ENCODE measurements at regions not wholly inside any gene's neighbourhood (a gene's known extent, or its start where the extent isn't known, plus 50 kb on each side); places are given as distances from the start of the nearest gene placed in this dataset.
"Not testable (repeated sequence)": the region's sequence is repeated elsewhere in the genome, so short reads cannot be mapped to it uniquely, and the experiment has no call there.

DNA sequence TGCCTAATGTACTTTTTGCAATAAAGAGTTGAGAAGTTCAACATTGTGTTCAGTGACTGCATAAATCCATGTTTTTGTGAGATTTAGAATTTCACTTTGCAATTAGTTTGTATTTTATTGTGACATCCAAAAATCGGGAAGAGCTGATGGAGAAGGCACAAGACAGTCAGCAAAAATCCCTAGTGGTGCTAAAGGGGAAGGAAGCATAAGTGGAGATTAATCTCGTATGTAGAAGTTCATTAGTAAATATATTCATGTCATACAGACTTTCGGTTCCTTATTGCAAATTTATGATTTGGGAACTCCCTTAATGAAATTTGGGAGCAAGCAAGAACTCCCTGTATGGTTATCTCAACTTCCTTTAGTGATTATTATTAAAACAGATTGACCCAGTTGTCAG lies 57.8 kb upstream of the SLC39A8 start:
- Histone ChIP-seq H3K4me2 (ENCODE audit: low read length) (no peak overlapping the region), H3K27ac (ENCODE audit: low read depth, low read length) (no peak overlapping the region), H2BK120ac (ENCODE audit: insufficient read depth, low read length, poor library complexity) (no peak overlapping the region), H3K4me3 (ENCODE audit: low read depth, low read length) (no peak overlapping the region), H3K79me1 (ENCODE audit: low read length) (peaks cover 2% of the 10 kb centered on the region), H3K14ac (ENCODE audit: low read length) (no peak overlapping the region), H2BK12ac (ENCODE audit: low read length) (no peak overlapping the region), H3K27me3 (ENCODE audit: insufficient read depth, low read length) (no peaks in the 10 kb centered on the region), H3K18ac (ENCODE audit: low read length) (no peak overlapping the region), H4K8ac (ENCODE audit: low read depth, low read length) (no peak overlapping the region), H2AK5ac (ENCODE audit: low read length) (no peak overlapping the region), H3K23ac (ENCODE audit: low read length) (no peak overlapping the region), H3K9me3 (ENCODE audit: insufficient read depth, low read depth, low read length) (no peaks in the 10 kb centered on the region), H4K12ac (ENCODE audit: low read depth, low read length) (no peak overlapping the region), H3K79me2 (ENCODE audit: control insufficient read depth, insufficient read depth, low read length, poor library complexity) (no peaks in the 10 kb centered on the region), H3K36me3 (ENCODE audit: control insufficient read depth in 1 of 2, insufficient read depth in 2 of 2, low read length in 2 of 2) (no peaks in the 10 kb centered on the region), H2BK5ac (ENCODE audit: low read depth, low read length, poor library complexity) (no peak overlapping the region), H3K4me1 (ENCODE audit: control insufficient read depth in 1 of 2, insufficient read depth in 2 of 2, low read length in 2 of 2) (peaks cover 0 to 2% of the 10 kb centered on the region in 2 experiments), H4K91ac (ENCODE audit: low read depth, low read length) (no peak overlapping the region), H2AFZ (ENCODE audit: insufficient read depth, low read length, poor library complexity) (no peak overlapping the region), H3K9ac (ENCODE audit: low read length) (no peak overlapping the region), H3K4ac (ENCODE audit: low read depth, low read length) (no peak overlapping the region)
- no CpG with 5 or more reads among the region's 3 CpGs for WGBS (ENCODE audit: extremely low coverage, insufficient coverage, insufficient read length)
- DNase-seq: no peak

- Histone ChIP-seq H3K27ac (ENCODE audit: low read depth, low read length) (no peak overlapping the region), H3K14ac (ENCODE audit: low read length) (no peak overlapping the region), H3K79me2 (ENCODE audit: control insufficient read depth, insufficient read depth, low read length, poor library complexity) (no peaks in the 10 kb centered on the region), H4K8ac (ENCODE audit: low read depth, low read length) (no peak overlapping the region), H2BK12ac (ENCODE audit: low read length) (no peak overlapping the region), H4K12ac (ENCODE audit: low read depth, low read length) (no peak overlapping the region), H3K79me1 (ENCODE audit: low read length) (peaks cover 2% of the 10 kb centered on the region), H3K23ac (ENCODE audit: low read length) (no peak overlapping the region), H3K18ac (ENCODE audit: low read length) (no peak overlapping the region), H3K36me3 (ENCODE audit: control insufficient read depth in 1 of 2, insufficient read depth in 2 of 2, low read length in 2 of 2) (no peaks in the 10 kb centered on the region), H3K4me3 (ENCODE audit: low read depth, low read length) (no peak overlapping the region), H2BK120ac (ENCODE audit: insufficient read depth, low read length, poor library complexity) (no peak overlapping the region), H3K9me3 (ENCODE audit: insufficient read depth, low read depth, low read length) (no peaks in the 10 kb centered on the region), H3K4me2 (ENCODE audit: low read length) (no peak overlapping the region), H3K4ac (ENCODE audit: low read depth, low read length) (no peak overlapping the region), H4K91ac (ENCODE audit: low read depth, low read length) (no peak overlapping the region), H2BK5ac (ENCODE audit: low read depth, low read length, poor library complexity) (no peak overlapping the region), H3K4me1 (ENCODE audit: control insufficient read depth in 1 of 2, insufficient read depth in 2 of 2, low read length in 2 of 2) (peaks cover 0 to 2% of the 10 kb centered on the region in 2 experiments), H2AFZ (ENCODE audit: insufficient read depth, low read length, poor library complexity) (no peak overlapping the region), H3K27me3 (ENCODE audit: insufficient read depth, low read length) (no peaks in the 10 kb centered on the region), H3K9ac (ENCODE audit: low read length) (no peak overlapping the region), H2AK5ac (ENCODE audit: low read length) (no peak overlapping the region)
- no peak for DNase-seq
- WGBS (ENCODE audit: extremely low coverage, insufficient coverage, insufficient read length): no CpG with 5 or more reads among the region's 1 CpG
Measured at GRCh38 chr4:102404431-102404969, 59.2 kb upstream of the SLC39A8 start.

- Histone ChIP-seq H2BK5ac (ENCODE audit: low read depth, low read length, poor library complexity) (no peak overlapping the region), H3K4me3 (ENCODE audit: low read depth, low read length) (no peak overlapping the region), H2BK12ac (ENCODE audit: low read length) (no peak overlapping the region), H2AK5ac (ENCODE audit: low read length) (no peak overlapping the region), H3K23ac (ENCODE audit: low read length) (no peak overlapping the region), H4K91ac (ENCODE audit: low read depth, low read length) (no peak overlapping the region), H4K8ac (ENCODE audit: low read depth, low read length) (no peak overlapping the region), H3K4me1 (ENCODE audit: control insufficient read depth in 1 of 2, insufficient read depth in 2 of 2, low read length in 2 of 2) (peaks cover 0 to 2% of the 10 kb centered on the region in 2 experiments), H2BK120ac (ENCODE audit: insufficient read depth, low read length, poor library complexity) (no peak overlapping the region), H3K4ac (ENCODE audit: low read depth, low read length) (no peak overlapping the region), H3K9ac (ENCODE audit: low read length) (no peak overlapping the region), H3K4me2 (ENCODE audit: low read length) (no peak overlapping the region), H3K27ac (ENCODE audit: low read depth, low read length) (no peak overlapping the region), H2AFZ (ENCODE audit: insufficient read depth, low read length, poor library complexity) (no peak overlapping the region), H4K12ac (ENCODE audit: low read depth, low read length) (no peak overlapping the region), H3K79me1 (ENCODE audit: low read length) (peaks cover 2% of the 10 kb centered on the region), H3K9me3 (ENCODE audit: insufficient read depth, low read depth, low read length) (no peaks in the 10 kb centered on the region), H3K36me3 (ENCODE audit: control insufficient read depth in 1 of 2, insufficient read depth in 2 of 2, low read length in 2 of 2) (no peaks in the 10 kb centered on the region), H3K79me2 (ENCODE audit: control insufficient read depth, insufficient read depth, low read length, poor library complexity) (no peaks in the 10 kb centered on the region), H3K18ac (ENCODE audit: low read length) (no peak overlapping the region), H3K27me3 (ENCODE audit: insufficient read depth, low read length) (no peaks in the 10 kb centered on the region), H3K14ac (ENCODE audit: low read length) (no peak overlapping the region)
- no CpG with 5 or more reads among the region's 3 CpGs for WGBS (ENCODE audit: extremely low coverage, insufficient coverage, insufficient read length)
- no peak for DNase-seq
Measured at GRCh38 chr4:102405821-102406401, 60.6 kb upstream of the SLC39A8 start.

DNA sequence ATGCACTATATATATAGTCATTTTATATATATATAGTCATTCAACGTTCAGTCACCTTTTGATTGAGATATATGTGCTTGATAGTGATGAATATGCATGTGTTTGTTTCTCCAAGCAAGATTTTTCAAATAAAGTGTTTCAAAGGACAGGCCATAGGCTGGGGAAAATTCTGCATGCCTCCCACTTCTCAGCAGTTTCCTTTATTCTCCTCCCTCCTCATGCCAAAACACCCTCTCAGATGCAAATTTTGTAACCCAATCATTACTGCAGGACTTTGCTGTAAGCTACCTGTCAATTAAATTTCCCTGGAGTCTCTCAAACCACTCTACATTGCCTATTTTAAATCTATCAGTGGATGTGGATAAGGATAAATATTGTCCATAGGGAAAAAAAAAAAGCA lies 65.6 kb upstream of the SLC39A8 start:
- not testable (repeated sequence) for H2AK5ac ChIP-seq (ENCODE audit: low read length); DNase-seq; H4K12ac ChIP-seq (ENCODE audit: low read depth, low read length); H3K9ac ChIP-seq (ENCODE audit: low read length); H4K91ac ChIP-seq (ENCODE audit: low read depth, low read length); H2BK5ac ChIP-seq (ENCODE audit: low read depth, low read length, poor library complexity); H3K27ac ChIP-seq (ENCODE audit: low read depth, low read length); H3K4ac ChIP-seq (ENCODE audit: low read depth, low read length); H3K9me3 ChIP-seq (ENCODE audit: insufficient read depth, low read depth, low read length); H3K79me1 ChIP-seq (ENCODE audit: low read length); H4K8ac ChIP-seq (ENCODE audit: low read depth, low read length); H3K18ac ChIP-seq (ENCODE audit: low read length); H3K36me3 ChIP-seq (ENCODE audit: control insufficient read depth in 1 of 2, insufficient read depth in 2 of 2, low read length in 2 of 2); H2BK120ac ChIP-seq (ENCODE audit: insufficient read depth, low read length, poor library complexity); H3K27me3 ChIP-seq (ENCODE audit: insufficient read depth, low read length); H3K23ac ChIP-seq (ENCODE audit: low read length); H2AFZ ChIP-seq (ENCODE audit: insufficient read depth, low read length, poor library complexity); H3K79me2 ChIP-seq (ENCODE audit: control insufficient read depth, insufficient read depth, low read length, poor library complexity); H3K4me2 ChIP-seq (ENCODE audit: low read length); H2BK12ac ChIP-seq (ENCODE audit: low read length); H3K4me3 ChIP-seq (ENCODE audit: low read depth, low read length); H3K14ac ChIP-seq (ENCODE audit: low read length); H3K4me1 ChIP-seq (ENCODE audit: control insufficient read depth in 1 of 2, insufficient read depth in 2 of 2, low read length in 2 of 2)
- WGBS (ENCODE audit: extremely low coverage, insufficient coverage, insufficient read length): no CpG with 5 or more reads among the region's 1 CpG

All from trophoblast cell (in vitro differentiated cells and primary cell).